ENCODE measurements at regions not wholly inside any gene's neighbourhood (a gene's known extent, or its start where the extent isn't known, plus 50 kb on each side); places are given as distances from the start of the nearest gene placed in this dataset.

- no peak overlapping the region for H3K4me3 ChIP-seq (ENCODE audit: extremely low read depth in 1 of 4, insufficient read depth in 2 of 4, low read depth in 3 of 4, low read length in 4 of 4)
- no peak overlapping the region for H3K14ac ChIP-seq (ENCODE audit: insufficient read length)
- TF ChIP-seq ATF3 (IDR thresholded peaks at IDR 0.05; ENCODE audit: insufficient read depth, low read depth, low read length), result no peak
- no peak for TF ChIP-seq KDM5A (IDR thresholded peaks at IDR 0.05; ENCODE audit: low read length)
- no peak for TF ChIP-seq POU5F1 (IDR thresholded peaks at IDR 0.05; ENCODE audit: low read depth, low read length)
- no peak overlapping the region for H2BK15ac ChIP-seq (ENCODE audit: low read length)
- H4K20me1 ChIP-seq (replicated peaks in 1 of 2; ENCODE audit: control insufficient read depth in 1 of 2, insufficient read depth in 2 of 2, low read length in 2 of 2), result no peaks in the 10 kb centered on the region
- H3K4me2 ChIP-seq (ENCODE audit: insufficient read depth in 1 of 2, low read depth in 2 of 2, low read length in 2 of 2), result no peak overlapping the region
- H3K4ac ChIP-seq (replicated peaks; ENCODE audit: insufficient read length, low read depth, low read length), result no peak overlapping the region
- no peaks in the 10 kb centered on the region for H3K79me1 ChIP-seq (ENCODE audit: low read depth, low read length)
- no peak overlapping the region for H3K9ac ChIP-seq (replicated peaks in 1 of 4; ENCODE audit: extremely low read depth in 1 of 4, low read depth in 3 of 4, low read length in 3 of 4)
- H2BK5ac ChIP-seq (ENCODE audit: low read depth, low read length), result no peak overlapping the region
- H3K23me2 ChIP-seq (ENCODE audit: low read depth, low read length), result no peaks in the 10 kb centered on the region
- H4K5ac ChIP-seq (ENCODE audit: insufficient read length, low read depth, low read length), result no peak overlapping the region
- DNase-seq (ENCODE audit: low read depth in 1 of 2, low spot score in 2 of 2) (no peak), FAIRE-seq (no peak)
- no peaks in the 10 kb centered on the region for H3K9me3 ChIP-seq (ENCODE audit: insufficient read depth in 2 of 2, low read depth in 1 of 2, low read length in 1 of 2)
- ChIA-PET POLR2A (ENCODE audit: partially characterized antibody) (no interaction called here), CTCF (ENCODE audit: partially characterized antibody) (no interaction called here)
- H3K56ac ChIP-seq (replicated peaks; ENCODE audit: insufficient read length, low read depth, low read length), result no peak overlapping the region
- no peak overlapping the region for H2BK120ac ChIP-seq (replicated peaks; ENCODE audit: low read depth, low read length)
- no peaks in the 10 kb centered on the region for H3K4me1 ChIP-seq (replicated peaks in 1 of 4; ENCODE audit: control insufficient read depth in 3 of 4, insufficient read depth in 4 of 4, low read length in 3 of 4)
- 97% methylated on average over 5 of the region's 5 CpGs; no CpG with 5 or more reads in 1 of the 2 experiments for whole genome bisulfite sequencing, 2 experiments (ENCODE audit: extremely low coverage in 1 of 2, insufficient coverage in 1 of 2, insufficient read length in 1 of 2, insufficient replicate concordance in 2 of 2, low coverage in 1 of 2, low lambda C conversion rate in 2 of 2, missing lambda C conversion rate in 1 of 2)
- H3K27me3 ChIP-seq (replicated peaks in 1 of 4; ENCODE audit: control insufficient read depth in 3 of 4, extremely low read depth in 1 of 4, insufficient read depth in 3 of 4, low read length in 3 of 4), result no peaks in the 10 kb centered on the region
- no peaks in the 10 kb centered on the region for H3K36me3 ChIP-seq (ENCODE audit: control insufficient read depth in 2 of 4, insufficient read depth in 4 of 4, low read length in 3 of 4)
- H2AFZ ChIP-seq (ENCODE audit: low read length), result no peak overlapping the region
- no peak overlapping the region for H4K8ac ChIP-seq (ENCODE audit: extremely low read depth, insufficient read depth, low read length)
- no peak overlapping the region for H3K23ac ChIP-seq (ENCODE audit: insufficient read length)
- H2BK12ac ChIP-seq (ENCODE audit: low read depth, low read length), result no peak overlapping the region
- no peak overlapping the region for H3K18ac ChIP-seq (ENCODE audit: extremely low read depth, low read length)
- H3K27ac ChIP-seq (ENCODE audit: low read depth, low read length), result no peak overlapping the region
- no peak overlapping the region for H4K91ac ChIP-seq (replicated peaks; ENCODE audit: insufficient read length, low read length)
- no peak overlapping the region for H2AK5ac ChIP-seq (ENCODE audit: low read depth, low read length)
- H3K79me2 ChIP-seq (ENCODE audit: control insufficient read depth in 1 of 2, insufficient read depth in 2 of 2, low read length in 2 of 2), result no peaks in the 10 kb centered on the region
- no peak overlapping the region for H2BK20ac ChIP-seq (ENCODE audit: low read length)
These were observed 200.2 kb upstream of the CHD6 start for GRCh38 chr20:41818369-41818768.

All from H1 (cell line).